NT2/D1 (cell line): ENCODE measurements at regions not wholly inside any gene's neighbourhood (a gene's known extent, or its start where the extent isn't known, plus 50 kb on each side); places are given as distances from the start of the nearest gene placed in this dataset.

Experiments used
- SUZ12 ChIP-seq: IDR thresholded peaks from 2 replicates; pipeline ENCODE4 v1.6.1; 2011; ENCODE audit not compliant: insufficient read length, insufficient read depth; ENCODE audit errors: extremely low read depth
- YY1 ChIP-seq: IDR thresholded peaks from 2 replicates; pipeline ENCODE4 v1.6.1; 2011; ENCODE audit not compliant: insufficient read length, insufficient read depth
- ZNF274 ChIP-seq: IDR thresholded peaks from 2 replicates; pipeline ENCODE4 v1.6.1; 2011; ENCODE audit warnings: mild to moderate bottlenecking, low read depth, low read length

- no peak for TF ChIP-seq YY1
- TF ChIP-seq ZNF274 = no peak
- TF ChIP-seq SUZ12 = no peak
Observed at GRCh38 chr13:50156140-50156539, 140.9 kb downstream of the KCNRG start.
